Progenitor cell of endocrine pancreas (in vitro differentiated cells): ENCODE measurements at regions not wholly inside any gene's neighbourhood (a gene's known extent, or its start where the extent isn't known, plus 50 kb on each side); places are given as distances from the start of the nearest gene placed in this dataset.
"Not testable (repeated sequence)": the region's sequence is repeated elsewhere in the genome, so short reads cannot be mapped to it uniquely, and the experiment has no call there.

Source experiments
- DNase-seq: peaks from one replicate; pipeline ENCODE4 v3.0.0; 2021; ENCODE audit warnings: low spot score; ENCODE audit not compliant: unreplicated experiment
- H3K27ac Mint-ChIP-seq: 2 replicates; pipeline ENCODE4 v1.8.0; 2021; ENCODE audit warnings: mild to moderate bottlenecking, moderate library complexity, mixed read lengths
- H3K27me3 Mint-ChIP-seq: 2 replicates; pipeline ENCODE4 v1.8.0; 2021; ENCODE audit warnings: mixed read lengths
- H3K36me3 Mint-ChIP-seq: 2 replicates; pipeline ENCODE4 v1.8.0; 2022; ENCODE audit warnings: mixed read lengths; ENCODE audit not compliant: insufficient read depth
- H3K4me1 Mint-ChIP-seq: 2 replicates; pipeline ENCODE4 v1.8.0; 2021; ENCODE audit warnings: low read depth, mixed read lengths
- H3K4me3 Mint-ChIP-seq: 2 replicates; pipeline ENCODE4 v1.8.0; 2021; ENCODE audit warnings: low read depth, mild to moderate bottlenecking, moderate library complexity, mixed read lengths
- H3K9me3 Mint-ChIP-seq: 2 replicates; pipeline ENCODE4 v1.8.0; 2021; ENCODE audit warnings: low read depth, mixed read lengths
- CTCF ChIP-seq: fragments of 200-600 bp; sonication (generic); IDR thresholded peaks from one replicate; pipeline ENCODE4 v1.5.0; 2021; ENCODE audit warnings: antibody characterized with exemption, mild to moderate bottlenecking; ENCODE audit not compliant: unreplicated experiment

- Mint-ChIP-seq H3K36me3 (no peaks in the 10 kb centered on the region), H3K27me3 (peaks cover 5% of the 10 kb centered on the region), H3K9me3 (peaks cover 4% of the 10 kb centered on the region), H3K4me1 (peaks cover 6% of the 10 kb centered on the region), H3K27ac (no peak overlapping the region), H3K4me3 (no peak overlapping the region)
- no peak for TF ChIP-seq CTCF
- DNase-seq = no peak
These were observed 972.6 kb upstream of the SEMA6A start for GRCh38 chr5:117547192-117547591.

DNA sequence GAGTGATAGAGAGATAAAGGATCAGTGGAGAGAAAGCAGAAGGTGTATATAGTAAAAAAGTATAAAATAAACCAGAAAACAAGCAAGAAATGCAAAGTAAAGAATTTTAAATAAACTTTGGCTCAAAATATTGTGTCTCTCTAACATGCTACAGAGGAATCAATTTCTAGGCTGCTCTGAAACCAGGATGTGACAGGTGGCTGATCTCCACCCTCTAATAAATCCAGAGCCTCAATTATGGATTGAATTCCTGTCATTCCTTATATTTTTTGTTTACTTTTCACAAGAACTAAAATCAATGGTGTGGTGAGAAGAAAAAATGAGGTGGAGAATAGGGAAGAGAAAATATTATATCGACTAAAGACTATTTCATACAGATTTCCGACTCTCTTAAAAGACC is 965.1 kb upstream of the SEMA6A start:
- Mint-ChIP-seq H3K4me1 (peaks cover 24% of the 10 kb centered on the region), H3K27me3 (no peaks in the 10 kb centered on the region), H3K9me3 (peaks cover 9% of the 10 kb centered on the region), H3K36me3 (peaks cover 5% of the 10 kb centered on the region), H3K4me3 (no peak overlapping the region), H3K27ac (peak overlapping the region; percentile 50)
- no peak for TF ChIP-seq CTCF
- no peak for DNase-seq

DNA sequence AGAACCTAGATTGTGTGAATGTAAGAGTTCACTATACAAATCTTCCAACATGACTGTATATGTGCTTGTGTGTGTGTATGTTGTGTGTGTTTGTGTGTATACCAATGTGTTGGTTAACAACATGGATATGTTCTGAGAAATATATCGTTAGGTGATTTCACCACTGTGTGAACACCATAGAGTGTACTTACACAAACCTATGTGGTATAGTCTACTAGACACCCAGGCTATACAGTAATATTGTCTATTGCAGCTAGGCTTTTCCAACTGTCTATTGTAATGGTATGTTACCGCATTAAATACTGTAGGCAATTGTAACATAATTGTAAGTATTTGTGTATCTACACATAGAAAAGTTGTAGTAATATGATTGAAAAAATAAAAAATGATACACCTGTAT is 959.2 kb upstream of the SEMA6A start:
- no peaks in the 10 kb centered on the region for H3K27me3 Mint-ChIP-seq
- H3K27ac Mint-ChIP-seq = no peak overlapping the region
- peaks cover 2% of the 10 kb centered on the region for H3K36me3 Mint-ChIP-seq
- H3K4me3 Mint-ChIP-seq = no peak overlapping the region
- no peak for DNase-seq
- no peak for TF ChIP-seq CTCF
- H3K9me3 Mint-ChIP-seq = peaks cover 4% of the 10 kb centered on the region
- H3K4me1 Mint-ChIP-seq = peaks cover 11% of the 10 kb centered on the region

- H3K4me1 Mint-ChIP-seq = peaks cover 11% of the 10 kb centered on the region
- not testable (repeated sequence) for H3K4me3 Mint-ChIP-seq, H3K36me3 Mint-ChIP-seq, H3K9me3 Mint-ChIP-seq, H3K27me3 Mint-ChIP-seq, H3K27ac Mint-ChIP-seq, DNase-seq
These were observed 958.5 kb upstream of the SEMA6A start for GRCh38 chr5:117533051-117533670.

GRCh38 chr5:117519957-117520500 is 945.4 kb upstream of the SEMA6A start:
- no peak overlapping the region for H3K27ac Mint-ChIP-seq
- H3K4me1 Mint-ChIP-seq = no peaks in the 10 kb centered on the region
- no peak for DNase-seq
- H3K27me3 Mint-ChIP-seq = no peaks in the 10 kb centered on the region
- H3K36me3 Mint-ChIP-seq = peaks cover 6% of the 10 kb centered on the region
- H3K9me3 Mint-ChIP-seq = peaks cover 12% of the 10 kb centered on the region
- no peak for TF ChIP-seq CTCF
- H3K4me3 Mint-ChIP-seq = no peak overlapping the region

- Mint-ChIP-seq H3K4me3 (no peak overlapping the region), H3K27me3 (no peaks in the 10 kb centered on the region), H3K9me3 (no peaks in the 10 kb centered on the region), H3K4me1 (no peaks in the 10 kb centered on the region), H3K36me3 (no peaks in the 10 kb centered on the region), H3K27ac (no peak overlapping the region)
- DNase-seq = no peak
- no peak for TF ChIP-seq CTCF
These were observed 929.7 kb upstream of the SEMA6A start for GRCh38 chr5:117504305-117504704.
